GM12878 (cell line): ENCODE measurements at regions not wholly inside any gene's neighbourhood (a gene's known extent, or its start where the extent isn't known, plus 50 kb on each side); places are given as distances from the start of the nearest gene placed in this dataset.

Experiments used
- ATAC-seq: fragments of 200-7000 bp; cut with Tn5 transposase; 3 replicates; pipeline ENCODE4 v1.9.1; 2020; ENCODE audit warnings: mild to moderate bottlenecking, moderate library complexity
- BruUV-seq: library from RNA; stranded (reverse); fragments of 400-500 nt; replicated peaks from 2 replicates; lab custom pipeline; 2021; lab: Mats Ljungman, UMichigan
- CTCF ChIA-PET: fragments of 300-600 bp; sonication (Branson Sonifier 250); formaldehyde crosslinking; extraction: SDS; loops from one replicate; lab custom pipeline; 2021; ENCODE audit warnings: inconsistent platforms; lab: Yijun Ruan, JAX
- POLR2A ChIA-PET: fragments of 350-600 bp; formaldehyde crosslinking; extraction: SDS; loops from one replicate; lab custom pipeline; 2021; ENCODE audit warnings: inconsistent platforms; lab: Charles Lee
- RAD21 ChIA-PET: fragments of 300-600 bp; sonication (Branson Sonifier 250); formaldehyde crosslinking; loops from one replicate; lab custom pipeline; 2023; ENCODE audit warnings: antibody characterized with exemption; ENCODE audit not compliant: unreplicated experiment; lab: Charles Lee
- SMC1A ChIA-PET: fragments of 300-600 bp; sonication (Branson Sonifier 250); formaldehyde crosslinking; loops from one replicate; lab custom pipeline; 2023; ENCODE audit not compliant: unreplicated experiment, uncharacterized antibody; lab: Charles Lee
- DNase-seq: peaks from one replicate; pipeline ENCODE4 v3.0.0-alpha.2; 2011; ENCODE audit warnings: low read depth, low spot score
- FAIRE-seq: peaks from 3 replicates; lab custom pipeline; 2011; peaks lifted over from hg19 to GRCh38; lab: Jason Lieb, UNC
- H2AFZ ChIP-seq: 2 replicates; pipeline ENCODE4 v1.6.0; 2011; ENCODE audit warnings: low read depth, low read length, control low read depth; ENCODE audit not compliant: control insufficient read depth
- H3K27ac ChIP-seq: 2 replicates; pipeline ENCODE4 v1.5.1; 2011; ENCODE audit warnings: control low read depth; ENCODE audit not compliant: control insufficient read depth, insufficient read depth
- H3K27me3 ChIP-seq, 2 experiments: replicated peaks in 1 of 2; 2 replicates each; pipeline versions ENCODE4 v1.6.0 to v1.6.1; 2011; ENCODE audit warnings: low read length in 1 of 2; ENCODE audit not compliant: control insufficient read depth in 2 of 2, insufficient read depth in 2 of 2
- H3K36me3 ChIP-seq, 2 experiments: 2 replicates each; pipeline ENCODE4 v1.5.1; 2011; ENCODE audit warnings: low read length in 1 of 2; ENCODE audit not compliant: control insufficient read depth in 2 of 2, insufficient read depth in 2 of 2
- H3K4me1 ChIP-seq: 2 replicates; pipeline ENCODE4 v1.6.1; 2011; ENCODE audit warnings: mild to moderate bottlenecking, low read length, moderate library complexity, mixed read lengths; ENCODE audit not compliant: control insufficient read depth, insufficient read depth
- H3K4me2 ChIP-seq: 2 replicates; pipeline ENCODE4 v1.6.0; 2011; ENCODE audit warnings: control low read depth; ENCODE audit not compliant: control insufficient read depth, insufficient read depth
- H3K4me3 ChIP-seq: fragments of 200-600 bp; sonication (generic); 2 replicates; pipeline ENCODE4 v1.5.1; 2016
- H3K79me2 ChIP-seq: 2 replicates; pipeline ENCODE4 v1.6.0; 2011; ENCODE audit warnings: low read length; ENCODE audit not compliant: control insufficient read depth, insufficient read depth
- H3K9ac ChIP-seq: 2 replicates; pipeline ENCODE4 v1.8.0; 2011; ENCODE audit warnings: low read length, control low read depth, mixed read lengths; ENCODE audit not compliant: control insufficient read depth, insufficient read depth
- H3K9me3 ChIP-seq: replicated peaks from 3 replicates; pipeline ENCODE4 v1.5.1; 2011; ENCODE audit warnings: mild to moderate bottlenecking, low read length; ENCODE audit not compliant: control insufficient read depth, insufficient read depth
- H4K20me1 ChIP-seq: 2 replicates; pipeline ENCODE4 v1.6.0; 2011; ENCODE audit not compliant: control insufficient read depth, insufficient read depth
- ATF7 ChIP-seq: fragments of 450-650 bp; IDR thresholded peaks from 2 replicates; pipeline ENCODE4 v1.6.1; 2016; ENCODE audit warnings: low read depth, mild to moderate bottlenecking
- GATAD2B ChIP-seq: fragments of 450-650 bp; conservative IDR thresholded peaks from 2 replicates; pipeline ENCODE4 v1.6.1; 2017; ENCODE audit warnings: low read depth, mild to moderate bottlenecking, moderate library complexity
- HDAC6 ChIP-seq: fragments of 200-600 bp; sonication (generic); IDR thresholded peaks from one replicate; pipeline ENCODE4 v1.8.0; 2017; ENCODE audit warnings: antibody characterized with exemption; ENCODE audit not compliant: unreplicated experiment
- JUND ChIP-seq: IDR thresholded peaks from 2 replicates; pipeline ENCODE4 v1.6.1; 2012; ENCODE audit warnings: low read depth, mild to moderate bottlenecking, low read length, improper control_type of control experiment, moderate library complexity
- POLR2AphosphoS5 ChIP-seq: IDR thresholded peaks from 2 replicates; pipeline ENCODE4 v1.6.1; 2011; ENCODE audit warnings: mild to moderate bottlenecking, low read length, inconsistent platforms
- WGBS: methylation state at CpG from one replicate; pipeline ENCODE4 v1.1.6; 2016; ENCODE audit warnings: low lambda C conversion rate; ENCODE audit not compliant: insufficient replicate concordance, insufficient coverage; ENCODE audit errors: missing lambda C conversion rate; 5-methylcytosine and 5-hydroxymethylcytosine counted together
- in situ Hi-C: fragments of 300-500 bp; cut with MboI; formaldehyde crosslinking; loops from 9 replicates; pipeline ENCODE4 v1.14.3; 2018; ENCODE audit warnings: mixed read lengths
- intact Hi-C: fragments of 100-400 bp; cut with micrococcal nuclease; formaldehyde crosslinking; loops from one replicate; pipeline ENCODE4 v1.14.2; 2022; ENCODE audit not compliant: unreplicated experiment
- TF ChIP-seq, protein P1 (sequence below): fragments of 450-650 bp; IDR thresholded peaks from 2 replicates; pipeline ENCODE4 v1.6.1; 2018; ENCODE audit warnings: mild to moderate bottlenecking, low read depth, moderate library complexity; ENCODE audit not compliant: partially characterized antibody
- TF ChIP-seq, protein P2 (sequence below): IDR thresholded peaks from 2 replicates; pipeline ENCODE4 v1.6.1; 2012; ENCODE audit warnings: mild to moderate bottlenecking, low read depth, low read length
- TF ChIP-seq, protein P3 (sequence below): fragments of 150-350 bp; IDR thresholded peaks from 2 replicates; pipeline ENCODE4 v1.6.1; 2016; ENCODE audit warnings: low read depth, low read length
- TF ChIP-seq, protein P4 (sequence below): IDR thresholded peaks from 2 replicates; pipeline ENCODE4 v1.6.1; 2011; ENCODE audit warnings: low read depth, mild to moderate bottlenecking, low read length, moderate library complexity, borderline replicate concordance; ENCODE audit errors: extremely low read depth

DNA sequence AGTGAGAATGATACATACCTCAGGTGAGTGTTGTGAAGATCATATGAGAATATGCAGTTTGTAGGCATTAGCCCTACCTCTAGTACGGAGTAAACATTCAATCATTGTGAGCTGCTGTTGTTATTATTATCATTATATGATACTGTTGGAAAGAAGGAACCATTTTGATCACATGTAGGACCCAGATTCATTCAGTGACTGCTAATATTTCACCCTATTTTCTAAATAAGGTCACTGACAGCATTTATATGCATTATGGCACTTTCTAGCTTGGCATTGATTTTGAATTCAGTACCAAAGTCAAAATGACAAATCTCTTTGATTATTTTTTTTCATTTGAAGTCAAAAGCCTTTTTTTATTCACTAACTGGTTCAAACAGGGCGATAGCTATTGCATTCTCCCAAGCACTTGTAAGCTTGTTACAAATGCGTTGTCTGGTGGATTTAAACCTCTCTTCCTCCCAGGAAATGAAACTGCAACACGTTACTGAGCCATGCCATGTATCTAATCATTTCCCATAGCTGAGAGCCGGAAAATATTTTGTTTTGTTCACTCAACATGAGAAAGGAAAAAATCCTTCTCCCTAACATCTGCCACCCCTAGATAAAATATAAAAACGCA lies 320.8 kb upstream of the SGCD start:
- 10% methylated on average over 6 of the region's 6 CpGs for WGBS
- no peaks in the 10 kb centered on the region for H4K20me1 ChIP-seq
- no peaks in the 10 kb centered on the region for H3K27me3 ChIP-seq
- H3K27ac ChIP-seq, result no peak overlapping the region
- H3K36me3 ChIP-seq, result no peaks in the 10 kb centered on the region
- no peak for TF ChIP-seq HDAC6
- TF ChIP-seq, protein P1, sequence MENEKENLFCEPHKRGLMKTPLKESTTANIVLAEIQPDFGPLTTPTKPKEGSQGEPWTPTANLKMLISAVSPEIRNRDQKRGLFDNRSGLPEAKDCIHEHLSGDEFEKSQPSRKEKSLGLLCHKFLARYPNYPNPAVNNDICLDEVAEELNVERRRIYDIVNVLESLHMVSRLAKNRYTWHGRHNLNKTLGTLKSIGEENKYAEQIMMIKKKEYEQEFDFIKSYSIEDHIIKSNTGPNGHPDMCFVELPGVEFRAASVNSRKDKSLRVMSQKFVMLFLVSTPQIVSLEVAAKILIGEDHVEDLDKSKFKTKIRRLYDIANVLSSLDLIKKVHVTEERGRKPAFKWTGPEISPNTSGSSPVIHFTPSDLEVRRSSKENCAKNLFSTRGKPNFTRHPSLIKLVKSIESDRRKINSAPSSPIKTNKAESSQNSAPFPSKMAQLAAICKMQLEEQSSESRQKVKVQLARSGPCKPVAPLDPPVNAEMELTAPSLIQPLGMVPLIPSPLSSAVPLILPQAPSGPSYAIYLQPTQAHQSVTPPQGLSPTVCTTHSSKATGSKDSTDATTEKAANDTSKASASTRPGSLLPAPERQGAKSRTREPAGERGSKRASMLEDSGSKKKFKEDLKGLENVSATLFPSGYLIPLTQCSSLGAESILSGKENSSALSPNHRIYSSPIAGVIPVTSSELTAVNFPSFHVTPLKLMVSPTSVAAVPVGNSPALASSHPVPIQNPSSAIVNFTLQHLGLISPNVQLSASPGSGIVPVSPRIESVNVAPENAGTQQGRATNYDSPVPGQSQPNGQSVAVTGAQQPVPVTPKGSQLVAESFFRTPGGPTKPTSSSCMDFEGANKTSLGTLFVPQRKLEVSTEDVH, result no peak
- TF ChIP-seq ATF7, result no peak
- no peak for TF ChIP-seq POLR2AphosphoS5
- no peak for TF ChIP-seq GATAD2B
- TF ChIP-seq, protein P2, sequence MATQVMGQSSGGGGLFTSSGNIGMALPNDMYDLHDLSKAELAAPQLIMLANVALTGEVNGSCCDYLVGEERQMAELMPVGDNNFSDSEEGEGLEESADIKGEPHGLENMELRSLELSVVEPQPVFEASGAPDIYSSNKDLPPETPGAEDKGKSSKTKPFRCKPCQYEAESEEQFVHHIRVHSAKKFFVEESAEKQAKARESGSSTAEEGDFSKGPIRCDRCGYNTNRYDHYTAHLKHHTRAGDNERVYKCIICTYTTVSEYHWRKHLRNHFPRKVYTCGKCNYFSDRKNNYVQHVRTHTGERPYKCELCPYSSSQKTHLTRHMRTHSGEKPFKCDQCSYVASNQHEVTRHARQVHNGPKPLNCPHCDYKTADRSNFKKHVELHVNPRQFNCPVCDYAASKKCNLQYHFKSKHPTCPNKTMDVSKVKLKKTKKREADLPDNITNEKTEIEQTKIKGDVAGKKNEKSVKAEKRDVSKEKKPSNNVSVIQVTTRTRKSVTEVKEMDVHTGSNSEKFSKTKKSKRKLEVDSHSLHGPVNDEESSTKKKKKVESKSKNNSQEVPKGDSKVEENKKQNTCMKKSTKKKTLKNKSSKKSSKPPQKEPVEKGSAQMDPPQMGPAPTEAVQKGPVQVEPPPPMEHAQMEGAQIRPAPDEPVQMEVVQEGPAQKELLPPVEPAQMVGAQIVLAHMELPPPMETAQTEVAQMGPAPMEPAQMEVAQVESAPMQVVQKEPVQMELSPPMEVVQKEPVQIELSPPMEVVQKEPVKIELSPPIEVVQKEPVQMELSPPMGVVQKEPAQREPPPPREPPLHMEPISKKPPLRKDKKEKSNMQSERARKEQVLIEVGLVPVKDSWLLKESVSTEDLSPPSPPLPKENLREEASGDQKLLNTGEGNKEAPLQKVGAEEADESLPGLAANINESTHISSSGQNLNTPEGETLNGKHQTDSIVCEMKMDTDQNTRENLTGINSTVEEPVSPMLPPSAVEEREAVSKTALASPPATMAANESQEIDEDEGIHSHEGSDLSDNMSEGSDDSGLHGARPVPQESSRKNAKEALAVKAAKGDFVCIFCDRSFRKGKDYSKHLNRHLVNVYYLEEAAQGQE, result no peak
- TF ChIP-seq JUND, result no peak
- TF ChIP-seq, protein P3, sequence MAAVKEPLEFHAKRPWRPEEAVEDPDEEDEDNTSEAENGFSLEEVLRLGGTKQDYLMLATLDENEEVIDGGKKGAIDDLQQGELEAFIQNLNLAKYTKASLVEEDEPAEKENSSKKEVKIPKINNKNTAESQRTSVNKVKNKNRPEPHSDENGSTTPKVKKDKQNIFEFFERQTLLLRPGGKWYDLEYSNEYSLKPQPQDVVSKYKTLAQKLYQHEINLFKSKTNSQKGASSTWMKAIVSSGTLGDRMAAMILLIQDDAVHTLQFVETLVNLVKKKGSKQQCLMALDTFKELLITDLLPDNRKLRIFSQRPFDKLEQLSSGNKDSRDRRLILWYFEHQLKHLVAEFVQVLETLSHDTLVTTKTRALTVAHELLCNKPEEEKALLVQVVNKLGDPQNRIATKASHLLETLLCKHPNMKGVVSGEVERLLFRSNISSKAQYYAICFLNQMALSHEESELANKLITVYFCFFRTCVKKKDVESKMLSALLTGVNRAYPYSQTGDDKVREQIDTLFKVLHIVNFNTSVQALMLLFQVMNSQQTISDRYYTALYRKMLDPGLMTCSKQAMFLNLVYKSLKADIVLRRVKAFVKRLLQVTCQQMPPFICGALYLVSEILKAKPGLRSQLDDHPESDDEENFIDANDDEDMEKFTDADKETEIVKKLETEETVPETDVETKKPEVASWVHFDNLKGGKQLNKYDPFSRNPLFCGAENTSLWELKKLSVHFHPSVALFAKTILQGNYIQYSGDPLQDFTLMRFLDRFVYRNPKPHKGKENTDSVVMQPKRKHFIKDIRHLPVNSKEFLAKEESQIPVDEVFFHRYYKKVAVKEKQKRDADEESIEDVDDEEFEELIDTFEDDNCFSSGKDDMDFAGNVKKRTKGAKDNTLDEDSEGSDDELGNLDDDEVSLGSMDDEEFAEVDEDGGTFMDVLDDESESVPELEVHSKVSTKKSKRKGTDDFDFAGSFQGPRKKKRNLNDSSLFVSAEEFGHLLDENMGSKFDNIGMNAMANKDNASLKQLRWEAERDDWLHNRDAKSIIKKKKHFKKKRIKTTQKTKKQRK, result no peak
- TF ChIP-seq, protein P4, sequence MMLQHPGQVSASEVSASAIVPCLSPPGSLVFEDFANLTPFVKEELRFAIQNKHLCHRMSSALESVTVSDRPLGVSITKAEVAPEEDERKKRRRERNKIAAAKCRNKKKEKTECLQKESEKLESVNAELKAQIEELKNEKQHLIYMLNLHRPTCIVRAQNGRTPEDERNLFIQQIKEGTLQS, result no peak
- H3K4me1 ChIP-seq, result no peaks in the 10 kb centered on the region
- no peak for FAIRE-seq
- H3K9ac ChIP-seq, result no peak overlapping the region
- ChIA-PET CTCF (no interaction called here), SMC1A (no interaction called here), RAD21 (no interaction called here), POLR2A (no interaction called here)
- H3K4me2 ChIP-seq, result no peak overlapping the region
- H3K9me3 ChIP-seq, result no peaks in the 10 kb centered on the region
- H2AFZ ChIP-seq, result no peak overlapping the region
- in situ Hi-C loops (no loop called here), intact Hi-C loops (no loop called here)
- ATAC-seq, result no peak
- H3K4me3 ChIP-seq, result no peak overlapping the region
- no peaks in the 10 kb centered on the region for H3K79me2 ChIP-seq
- BruUV-seq, result no TSS peak
- no peak for DNase-seq
